Activated T-cell treated with anti-CD3 and anti-CD28 coated beads, Interleukin-2, amount 50 U/mL, for 72 hours (primary cell): ENCODE measurements at regions not wholly inside any gene's neighbourhood (a gene's known extent, or its start where the extent isn't known, plus 50 kb on each side); places are given as distances from the start of the nearest gene placed in this dataset.

Source experiments
- ATAC-seq, 2 donors: fragments of 150-1000 bp; cut with Tn5 transposase; replicated peaks in 1 of 2; 2 replicates each; pipeline ENCODE4 v1.10.0; 2021; ENCODE audit warnings: moderate library complexity in 2 of 2, mild to moderate bottlenecking in 1 of 2
- DNase-seq, 2 donors: peaks; one replicate each; pipeline ENCODE4 v3.0.0; 2021 to 2022; ENCODE audit warnings: mixed read lengths in 1 of 2
- H3K27ac Mint-ChIP-seq: one replicate; pipeline ENCODE4 v1.8.0; 2022; ENCODE audit warnings: mild to moderate bottlenecking, moderate library complexity, mixed read lengths
- H3K27me3 Mint-ChIP-seq: one replicate; pipeline ENCODE4 v1.8.0; 2022; ENCODE audit warnings: low read depth, mixed read lengths
- H3K36me3 Mint-ChIP-seq, 2 donors: one replicate each; pipeline ENCODE4 v1.8.0; 2022; ENCODE audit warnings: mixed read lengths in 2 of 2, mild to moderate bottlenecking in 1 of 2; ENCODE audit not compliant: insufficient read depth in 2 of 2
- H3K4me1 Mint-ChIP-seq: one replicate; pipeline ENCODE4 v1.8.0; 2022; ENCODE audit warnings: low read depth, mixed read lengths
- H3K4me3 Mint-ChIP-seq, 2 donors: one replicate each; pipeline ENCODE4 v1.8.0; 2022; ENCODE audit warnings: mild to moderate bottlenecking in 2 of 2, mixed read lengths in 2 of 2, moderate library complexity in 2 of 2
- H3K9me3 Mint-ChIP-seq, 2 donors: one replicate each; pipeline ENCODE4 v1.8.0; 2022; ENCODE audit warnings: mixed read lengths in 2 of 2

GRCh38 chr10:113239566-113240350 is 289.7 kb downstream of the TCF7L2 start:
- no peak overlapping the region for H3K4me3 Mint-ChIP-seq
- ATAC-seq: no peak
- H3K27ac Mint-ChIP-seq: no peak overlapping the region
- H3K9me3 Mint-ChIP-seq: peaks cover 0 to 2% of the 10 kb centered on the region in 2 donors
- no peaks in the 10 kb centered on the region for H3K4me1 Mint-ChIP-seq
- H3K36me3 Mint-ChIP-seq: peaks cover 0 to 3% of the 10 kb centered on the region in 2 donors
- DNase-seq: no peak
- H3K27me3 Mint-ChIP-seq: peaks cover 46% of the 10 kb centered on the region

DNA sequence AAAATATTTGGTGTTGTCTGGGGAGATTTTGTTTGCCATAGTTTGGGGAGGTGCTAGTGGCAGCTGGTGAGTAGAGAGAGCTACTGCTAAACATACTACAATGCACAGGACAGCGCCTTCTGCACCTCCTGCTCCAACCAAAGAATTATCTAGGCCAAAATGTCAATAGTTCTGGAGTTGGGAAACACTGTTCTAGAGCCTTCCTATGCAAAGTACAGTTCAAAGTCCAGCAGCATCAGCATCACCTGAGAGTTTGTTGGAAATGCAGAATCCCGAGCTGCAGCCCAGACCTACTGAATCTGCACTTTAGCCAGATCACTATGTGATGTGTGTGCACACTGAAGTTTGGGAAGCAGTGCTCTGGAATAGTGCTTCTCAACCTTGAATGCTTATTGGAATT is 290.7 kb downstream of the TCF7L2 start:
- H3K27me3 Mint-ChIP-seq: peaks cover 49% of the 10 kb centered on the region
- no peak overlapping the region for H3K4me3 Mint-ChIP-seq
- DNase-seq (no peak), ATAC-seq (no peak)
- no peaks in the 10 kb centered on the region for H3K4me1 Mint-ChIP-seq
- H3K9me3 Mint-ChIP-seq: no peaks in the 10 kb centered on the region
- no peak overlapping the region for H3K27ac Mint-ChIP-seq
- H3K36me3 Mint-ChIP-seq: no peaks in the 10 kb centered on the region

- ATAC-seq (no peak), DNase-seq (no peak)
- Mint-ChIP-seq H3K27me3 (peaks cover 56% of the 10 kb centered on the region), H3K9me3 (no peaks in the 10 kb centered on the region), H3K36me3 (no peaks in the 10 kb centered on the region), H3K27ac (no peak overlapping the region), H3K4me3 (no peak overlapping the region), H3K4me1 (no peaks in the 10 kb centered on the region)
Measured at GRCh38 chr10:113241599-113242360, 291.7 kb downstream of the TCF7L2 start.

- Mint-ChIP-seq H3K36me3 (no peaks in the 10 kb centered on the region), H3K4me1 (no peaks in the 10 kb centered on the region), H3K27ac (no peak overlapping the region), H3K27me3 (peaks cover 56% of the 10 kb centered on the region), H3K9me3 (peaks cover 0 to 1% of the 10 kb centered on the region in 2 donors), H3K4me3 (no peak overlapping the region)
- ATAC-seq (no peak), DNase-seq (no peak)
Measured at GRCh38 chr10:113243311-113243710, 293.3 kb downstream of the TCF7L2 start.

DNA sequence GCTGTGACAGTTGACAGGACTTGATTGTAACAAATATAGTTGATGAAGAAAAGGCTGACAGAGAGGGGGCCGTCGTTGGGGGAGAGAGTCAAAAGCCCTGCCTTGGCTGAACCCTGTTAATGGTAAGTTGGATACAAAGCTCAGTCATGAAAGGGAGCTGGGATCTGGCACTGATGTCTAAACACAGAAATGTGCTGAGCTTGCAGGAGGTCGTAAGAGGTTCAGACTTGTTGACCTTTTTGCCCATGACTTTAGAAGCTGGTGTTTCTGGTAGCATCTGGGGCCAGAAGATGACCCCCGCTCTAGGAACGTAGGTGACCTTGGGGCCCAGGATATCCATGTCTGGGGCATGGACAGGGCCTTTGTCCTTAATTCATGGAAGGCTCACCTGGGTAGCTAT is 294.7 kb downstream of the TCF7L2 start:
- no peak overlapping the region for H3K4me3 Mint-ChIP-seq
- no peaks in the 10 kb centered on the region for H3K36me3 Mint-ChIP-seq
- ATAC-seq (no peak), DNase-seq (no peak)
- H3K27ac Mint-ChIP-seq: no peak overlapping the region
- H3K27me3 Mint-ChIP-seq: peaks cover 45% of the 10 kb centered on the region
- H3K4me1 Mint-ChIP-seq: no peaks in the 10 kb centered on the region
- peaks cover 0 to 1% of the 10 kb centered on the region in 2 donors for H3K9me3 Mint-ChIP-seq

DNA sequence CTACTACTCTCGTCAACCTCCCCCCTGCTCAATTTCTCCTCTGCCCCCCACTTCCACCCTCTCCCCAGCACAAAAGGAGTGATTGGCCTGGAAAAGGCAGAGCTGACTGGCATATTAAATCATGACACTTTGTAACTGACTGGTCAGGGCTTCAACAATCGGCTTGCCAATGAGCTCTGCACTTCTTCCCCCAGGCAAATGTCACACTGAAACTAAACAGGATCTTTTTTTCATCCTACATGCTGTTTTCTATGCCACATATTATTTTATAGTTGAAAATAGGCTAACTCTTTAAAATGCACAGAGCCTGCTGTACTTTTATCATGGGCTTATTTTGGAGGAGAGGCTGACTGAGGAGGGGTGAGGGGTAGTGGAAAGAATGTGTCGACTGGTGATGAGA is 295.2 kb downstream of the TCF7L2 start:
- DNase-seq (no peak), ATAC-seq (no peak)
- H3K27me3 Mint-ChIP-seq: peaks cover 40% of the 10 kb centered on the region
- no peak overlapping the region for H3K27ac Mint-ChIP-seq
- no peaks in the 10 kb centered on the region for H3K4me1 Mint-ChIP-seq
- H3K9me3 Mint-ChIP-seq: peaks cover 0 to 1% of the 10 kb centered on the region in 2 donors
- H3K36me3 Mint-ChIP-seq: no peaks in the 10 kb centered on the region
- H3K4me3 Mint-ChIP-seq: no peak overlapping the region

GRCh38 chr10:113247050-113247449 is 297.0 kb downstream of the TCF7L2 start:
- no peak for ATAC-seq

DNA sequence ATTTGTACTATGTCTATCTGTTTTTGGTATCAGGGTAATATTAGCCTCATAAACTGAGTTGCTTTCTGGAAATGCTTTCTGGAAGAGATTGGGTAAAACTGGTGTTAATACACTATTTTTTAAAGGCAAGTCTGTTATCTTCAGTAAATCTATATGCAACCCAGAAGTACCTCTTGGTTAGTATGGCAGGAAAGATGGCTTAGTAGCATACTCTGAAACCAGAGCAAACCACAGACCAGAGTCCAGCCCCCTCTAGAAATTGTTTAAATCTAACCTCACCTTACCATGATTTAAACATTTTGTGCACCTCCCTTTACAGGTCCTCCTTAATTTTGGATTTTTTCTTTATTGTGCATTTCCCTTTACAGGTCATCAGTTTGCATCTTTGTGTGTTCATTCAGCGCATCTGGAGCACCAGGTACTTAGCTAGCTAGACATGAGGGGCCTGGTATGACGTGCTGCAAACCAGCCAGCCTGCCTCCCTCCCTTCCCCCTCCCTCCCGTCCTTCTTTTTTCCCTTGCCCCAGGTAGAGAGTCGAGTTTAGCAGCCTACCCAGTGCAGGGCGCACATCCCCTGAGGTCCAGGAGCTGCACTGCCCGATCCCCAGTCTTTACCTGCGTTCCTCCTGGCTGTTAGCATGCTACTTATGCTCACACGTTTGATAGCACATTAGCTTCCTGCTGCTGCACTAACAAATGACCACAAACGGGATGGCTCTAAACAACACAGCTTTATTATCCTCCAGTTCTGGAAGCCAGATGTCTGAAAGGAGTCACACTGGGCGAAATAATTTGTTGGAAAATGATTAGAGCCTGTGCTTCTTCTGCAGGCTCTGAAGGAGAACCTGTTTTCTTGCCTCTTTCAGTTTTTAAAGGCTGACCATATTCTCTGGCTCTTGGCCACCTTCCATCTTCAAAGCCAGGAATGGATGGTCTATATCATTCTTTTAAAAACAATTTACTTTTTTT is 299.9 kb upstream of the HABP2 start:
- no peaks in the 10 kb centered on the region for H3K36me3 Mint-ChIP-seq

More at GRCh38 chr10:113247050-113247449, 297.0 kb downstream of the TCF7L2 start:
- H3K4me1 Mint-ChIP-seq: no peaks in the 10 kb centered on the region
- H3K36me3 Mint-ChIP-seq: no peaks in the 10 kb centered on the region
- no peak overlapping the region for H3K27ac Mint-ChIP-seq
- H3K9me3 Mint-ChIP-seq: peaks cover 0 to 1% of the 10 kb centered on the region in 2 donors
- no peak for DNase-seq
- H3K27me3 Mint-ChIP-seq: peaks cover 26% of the 10 kb centered on the region
- no peak overlapping the region for H3K4me3 Mint-ChIP-seq

DNA sequence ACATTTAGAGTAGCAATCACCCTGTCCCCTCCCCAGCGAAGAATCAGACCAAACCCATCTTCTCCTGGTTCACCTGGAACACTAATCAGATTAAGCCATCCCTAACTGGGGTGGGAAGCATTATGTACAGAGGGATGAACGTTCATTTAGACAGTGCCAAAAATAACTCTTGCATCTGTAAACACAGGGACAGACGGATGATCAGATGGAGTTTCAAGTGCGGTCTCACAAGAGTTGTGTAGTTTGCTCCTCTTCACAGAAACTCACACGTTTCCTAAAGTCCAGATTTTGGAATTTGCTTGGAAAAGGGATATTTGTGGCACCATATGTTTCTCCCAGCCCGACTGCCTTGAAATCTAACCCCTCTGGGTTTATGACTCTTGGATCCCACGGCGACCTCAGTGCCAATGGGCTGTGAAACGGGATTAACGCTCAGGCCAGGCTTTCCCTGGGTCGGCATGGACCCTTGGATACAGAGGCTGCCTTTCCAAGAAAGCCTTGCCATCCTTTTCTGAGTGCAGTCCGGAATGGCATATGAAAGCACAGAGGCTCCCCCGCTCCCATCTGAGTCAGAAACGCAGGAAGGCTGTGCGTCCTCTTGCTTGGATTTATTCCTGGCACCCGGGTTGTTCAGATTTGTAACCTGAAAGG is 293.2 kb upstream of the HABP2 start:
- DNase-seq (no peak), ATAC-seq (no peak)
- Mint-ChIP-seq H3K4me1 (no peaks in the 10 kb centered on the region), H3K27ac (no peak overlapping the region), H3K9me3 (no peaks in the 10 kb centered on the region), H3K4me3 (no peak overlapping the region), H3K27me3 (peaks cover 14% of the 10 kb centered on the region), H3K36me3 (no peaks in the 10 kb centered on the region)

More for the DNA sequence above, 299.9 kb upstream of the HABP2 start:
- Mint-ChIP-seq H3K4me1 (no peaks in the 10 kb centered on the region), H3K4me3 (no peak overlapping the region), H3K27ac (no peak overlapping the region), H3K27me3 (peaks cover 4% of the 10 kb centered on the region), H3K9me3 (no peaks in the 10 kb centered on the region)
- ATAC-seq (no peak), DNase-seq (no peak)

- no peak overlapping the region for H3K27ac Mint-ChIP-seq
- no peaks in the 10 kb centered on the region for H3K9me3 Mint-ChIP-seq
- ATAC-seq (no peak), DNase-seq (no peak)
- peaks cover 14% of the 10 kb centered on the region for H3K27me3 Mint-ChIP-seq
- no peak overlapping the region for H3K4me3 Mint-ChIP-seq
- no peaks in the 10 kb centered on the region for H3K36me3 Mint-ChIP-seq
- H3K4me1 Mint-ChIP-seq: no peaks in the 10 kb centered on the region
Measured at GRCh38 chr10:113261161-113261560, 291.7 kb upstream of the HABP2 start.

DNA sequence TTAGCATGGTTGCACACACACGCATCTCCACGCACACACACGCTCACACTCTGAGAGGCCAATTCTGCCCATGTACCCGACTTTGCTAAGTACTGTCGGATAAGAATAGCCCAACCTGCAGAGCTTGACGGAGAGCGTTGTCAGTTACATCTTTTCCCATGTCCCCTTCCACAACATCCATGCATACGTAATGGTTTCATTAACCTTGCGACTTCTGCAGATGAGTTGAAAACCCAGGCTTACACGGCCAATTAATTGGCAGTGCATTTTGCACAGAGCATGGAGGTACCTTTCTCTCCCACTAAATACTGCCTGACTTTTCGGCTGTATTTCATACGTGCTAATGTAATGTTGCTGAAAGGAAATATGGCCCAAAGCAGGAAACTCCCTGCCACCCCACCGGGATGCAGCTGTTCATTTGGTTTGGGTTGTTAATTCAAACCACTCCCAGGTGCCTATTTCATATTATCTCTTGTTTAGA is 291.2 kb upstream of the HABP2 start:
- no peak for DNase-seq
- Mint-ChIP-seq H3K4me1 (no peaks in the 10 kb centered on the region), H3K27ac (no peak overlapping the region), H3K36me3 (no peaks in the 10 kb centered on the region), H3K4me3 (no peak overlapping the region), H3K9me3 (no peaks in the 10 kb centered on the region), H3K27me3 (peaks cover 14% of the 10 kb centered on the region)
- no peak for ATAC-seq

DNA sequence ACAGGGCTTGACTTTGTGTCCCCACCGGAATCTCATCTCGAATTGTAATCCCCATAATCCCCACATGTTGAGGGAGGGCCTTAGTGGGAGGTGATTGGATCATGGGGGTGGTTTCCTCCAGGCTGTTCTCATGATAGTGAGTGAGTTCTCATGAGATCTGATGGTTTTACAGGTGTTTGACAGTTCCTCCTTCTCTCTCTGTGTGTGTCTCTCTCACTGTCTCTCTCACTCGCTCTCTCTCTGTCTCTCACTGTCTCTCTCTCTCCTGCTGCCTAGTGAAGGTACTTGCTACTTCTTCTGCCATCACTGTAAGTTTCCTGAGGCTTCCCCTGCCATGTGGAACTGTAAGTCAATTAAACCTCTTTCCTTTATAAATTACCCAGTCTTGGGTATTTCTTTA is 289.8 kb upstream of the HABP2 start:
- H3K27me3 Mint-ChIP-seq: peaks cover 15% of the 10 kb centered on the region
- no peak overlapping the region for H3K27ac Mint-ChIP-seq
- no peaks in the 10 kb centered on the region for H3K9me3 Mint-ChIP-seq
- no peak overlapping the region for H3K4me3 Mint-ChIP-seq
- ATAC-seq (no peak), DNase-seq (no peak)
- no peaks in the 10 kb centered on the region for H3K36me3 Mint-ChIP-seq
- H3K4me1 Mint-ChIP-seq: no peaks in the 10 kb centered on the region
